IMR-90 (cell line): ENCODE measurements at regions not wholly inside any gene's neighbourhood (a gene's known extent, or its start where the extent isn't known, plus 50 kb on each side); places are given as distances from the start of the nearest gene placed in this dataset.

Source experiments
- ATAC-seq: fragments of 200-7000 bp; cut with Tn5 transposase; 2 replicates; pipeline ENCODE4 v1.9.1; 2020; ENCODE audit warnings: low read depth, mild to moderate bottlenecking, moderate library complexity
- BruUV-seq: library from RNA; stranded (reverse); fragments of 400-500 nt; replicated peaks from 2 replicates; lab custom pipeline; 2021; lab: Mats Ljungman, UMichigan
- CTCF ChIA-PET: fragments of 300-600 bp; formaldehyde crosslinking; extraction: SDS; loops from one replicate; lab custom pipeline; 2021; ENCODE audit warnings: antibody characterized with exemption; lab: Yijun Ruan, JAX
- POLR2A ChIA-PET: fragments of 300-600 bp; sonication (Branson Sonifier 250); formaldehyde crosslinking; loops from one replicate; lab custom pipeline; 2022; ENCODE audit warnings: antibody characterized with exemption; ENCODE audit not compliant: unreplicated experiment; lab: Charles Lee
- DNase-seq: peaks from one replicate; pipeline ENCODE4 v3.0.0; 2013
- H2AFZ ChIP-seq: replicated peaks from 2 replicates; pipeline ENCODE3; 2013; ENCODE audit warnings: low read length, mild to moderate bottlenecking; ENCODE audit not compliant: poor library complexity
- H2AK5ac ChIP-seq: 2 replicates; pipeline ENCODE4 v1.6.1; 2013; ENCODE audit warnings: low read depth, low read length, inconsistent platforms
- H2AK9ac ChIP-seq: replicated peaks from 2 replicates; pipeline ENCODE3; 2013; ENCODE audit warnings: mild to moderate bottlenecking, low read depth, low read length, moderate library complexity; ENCODE audit not compliant: poor library complexity
- H2BK120ac ChIP-seq: 2 replicates; pipeline ENCODE4 v1.6.1; 2013; ENCODE audit warnings: low read depth, low read length, inconsistent platforms
- H2BK15ac ChIP-seq: 3 replicates; pipeline ENCODE4 v1.6.1; 2013; ENCODE audit warnings: low read depth, low read length, inconsistent platforms
- H2BK20ac ChIP-seq: 2 replicates; pipeline ENCODE4 v1.6.1; 2013; ENCODE audit warnings: low read depth, mild to moderate bottlenecking, inconsistent platforms, low read length, moderate library complexity
- H2BK5ac ChIP-seq: 2 replicates; pipeline ENCODE4 v1.6.1; 2013; ENCODE audit warnings: mild to moderate bottlenecking, low read depth, low read length, inconsistent platforms; ENCODE audit not compliant: poor library complexity, severe bottlenecking
- H3K14ac ChIP-seq: replicated peaks from 2 replicates; pipeline ENCODE4 v1.6.1; 2013; ENCODE audit warnings: low read depth, low read length, inconsistent platforms
- H3K18ac ChIP-seq: 2 replicates; pipeline ENCODE4 v1.6.1; 2013; ENCODE audit warnings: low read depth, low read length, control low read depth
- H3K23ac ChIP-seq: 2 replicates; pipeline ENCODE4 v1.6.1; 2013; ENCODE audit warnings: low read depth, low read length, inconsistent platforms
- H3K27ac ChIP-seq: 2 replicates; pipeline ENCODE4 v1.5.1; 2013; ENCODE audit warnings: mild to moderate bottlenecking, control low read depth, low read length; ENCODE audit not compliant: insufficient read depth
- H3K27me3 ChIP-seq: 2 replicates; pipeline ENCODE4 v1.6.1; 2013; ENCODE audit warnings: low read length; ENCODE audit not compliant: control insufficient read depth, insufficient read depth
- H3K36me3 ChIP-seq: 2 replicates; pipeline ENCODE4 v1.6.1; 2013; ENCODE audit warnings: low read length, mixed read lengths; ENCODE audit not compliant: control insufficient read depth, insufficient read depth
- H3K4ac ChIP-seq: 2 replicates; pipeline ENCODE4 v1.6.1; 2013; ENCODE audit warnings: low read depth, low read length, inconsistent platforms
- H3K4me1 ChIP-seq: 2 replicates; pipeline ENCODE4 v1.6.1; 2013; ENCODE audit warnings: low read length, mixed read lengths; ENCODE audit not compliant: control insufficient read depth, insufficient read depth
- H3K4me2 ChIP-seq: 2 replicates; pipeline ENCODE4 v1.6.1; 2013; ENCODE audit warnings: low read depth, mild to moderate bottlenecking, control low read depth, low read length, moderate library complexity
- H3K4me3 ChIP-seq: 2 replicates; pipeline ENCODE4 v1.5.1; 2013; ENCODE audit warnings: low read depth, mild to moderate bottlenecking, control low read depth, low read length, moderate library complexity; ENCODE audit not compliant: insufficient read depth
- H3K56ac ChIP-seq: 2 replicates; pipeline ENCODE4 v1.6.1; 2013; ENCODE audit warnings: low read length, inconsistent platforms; ENCODE audit not compliant: insufficient read depth; ENCODE audit errors: extremely low read depth
- H3K79me1 ChIP-seq, 2 experiments: 2 replicates each; pipeline ENCODE4 v1.6.1; 2013; ENCODE audit warnings: low read length in 2 of 2, inconsistent platforms in 1 of 2, low read depth in 1 of 2
- H3K9ac ChIP-seq: 2 replicates; pipeline ENCODE4 v1.6.1; 2013; ENCODE audit warnings: low read depth, low read length, control low read depth
- H3K9me1 ChIP-seq: 2 replicates; pipeline ENCODE4 v1.6.1; 2013; ENCODE audit warnings: low read length, inconsistent platforms; ENCODE audit not compliant: insufficient read depth
- H3K9me3 ChIP-seq: 2 replicates; pipeline ENCODE4 v1.6.1; 2013; ENCODE audit warnings: low read length; ENCODE audit not compliant: control insufficient read depth, insufficient read depth
- H4K20me1 ChIP-seq: 2 replicates; pipeline ENCODE4 v1.6.1; 2013; ENCODE audit warnings: low read length, inconsistent platforms; ENCODE audit not compliant: insufficient read depth
- H4K5ac ChIP-seq: 2 replicates; pipeline ENCODE4 v1.6.1; 2013; ENCODE audit warnings: mild to moderate bottlenecking, low read depth, low read length, control low read depth
- H4K8ac ChIP-seq, 2 experiments: 2 replicates each; pipeline ENCODE4 v1.6.1; 2013; ENCODE audit warnings: low read depth in 2 of 2, low read length in 2 of 2, control low read depth in 1 of 2, inconsistent platforms in 1 of 2
- H4K91ac ChIP-seq: 2 replicates; pipeline ENCODE4 v1.6.1; 2013; ENCODE audit warnings: low read depth, low read length, inconsistent platforms; ENCODE audit not compliant: insufficient read depth
- MAZ ChIP-seq: IDR thresholded peaks from 2 replicates; pipeline ENCODE4 v1.6.1; 2012; ENCODE audit warnings: low read depth, mild to moderate bottlenecking, low read length, improper control_type of control experiment, moderate library complexity, borderline replicate concordance
- RAD21 ChIP-seq: IDR thresholded peaks from 2 replicates; pipeline ENCODE4 v1.6.1; 2012; ENCODE audit warnings: low read length, improper control_type of control experiment
- USF2 ChIP-seq: fragments of 150-350 bp; IDR thresholded peaks from 2 replicates; pipeline ENCODE4 v1.6.1; 2017; ENCODE audit warnings: mild to moderate bottlenecking, antibody characterized with exemption, low read length, low read depth
- dilution Hi-C: fragments of 300-500 bp; cut with HindIII; formaldehyde crosslinking; loops from one replicate; pipeline ENCODE4 v1.14.3; 2018; ENCODE audit warnings: low sequenced_read_pairs; ENCODE audit not compliant: unreplicated experiment
- in situ Hi-C: fragments of 300-500 bp; cut with MboI; formaldehyde crosslinking; loops from 3 replicates; pipeline ENCODE4 v1.14.3; 2019; ENCODE audit warnings: low sequenced_read_pairs, inconsistent platforms, mixed read lengths
- intact Hi-C: fragments of 100-400 bp; cut with micrococcal nuclease; formaldehyde crosslinking; loops from 2 replicates; pipeline ENCODE4 v1.10.0; 2022

- Histone ChIP-seq H2BK15ac (no peak overlapping the region), H2AFZ (no peak overlapping the region), H3K4ac (no peak overlapping the region), H3K4me3 (no peak overlapping the region), H2AK5ac (no peak overlapping the region), H3K9me3 (no peaks in the 10 kb centered on the region), H2BK5ac (no peak overlapping the region), H3K9ac (no peak overlapping the region), H3K56ac (no peak overlapping the region), H3K4me1 (no peaks in the 10 kb centered on the region), H4K5ac (no peak overlapping the region), H3K9me1 (no peaks in the 10 kb centered on the region), H4K91ac (no peak overlapping the region), H2BK20ac (no peak overlapping the region), H3K36me3 (no peaks in the 10 kb centered on the region), H4K8ac (no peak overlapping the region), H3K18ac (no peak overlapping the region), H3K23ac (no peak overlapping the region), H3K14ac (no peak overlapping the region), H3K4me2 (no peak overlapping the region), H3K27ac (no peak overlapping the region), H2AK9ac (no peak overlapping the region), H2BK120ac (no peak overlapping the region), H4K20me1 (no peaks in the 10 kb centered on the region), H3K79me1 (no peaks in the 10 kb centered on the region), H3K27me3 (no peaks in the 10 kb centered on the region)
- CTCF ChIA-PET = no interaction called here
- dilution Hi-C loops (no loop called here), intact Hi-C loops (no loop called here), in situ Hi-C loops (no loop called here)
- TF ChIP-seq RAD21 (no peak), USF2 (no peak), MAZ (no peak)
- BruUV-seq = no TSS peak
- no peak for DNase-seq
- POLR2A ChIA-PET = no interaction called here
- no peak for ATAC-seq
Observed at GRCh38 chrX:129035180-129035579, 488.1 kb downstream of the SMARCA1 start.
